ENCODE measurements at regions not wholly inside any gene's neighbourhood (a gene's known extent, or its start where the extent isn't known, plus 50 kb on each side); places are given as distances from the start of the nearest gene placed in this dataset.

DNA sequence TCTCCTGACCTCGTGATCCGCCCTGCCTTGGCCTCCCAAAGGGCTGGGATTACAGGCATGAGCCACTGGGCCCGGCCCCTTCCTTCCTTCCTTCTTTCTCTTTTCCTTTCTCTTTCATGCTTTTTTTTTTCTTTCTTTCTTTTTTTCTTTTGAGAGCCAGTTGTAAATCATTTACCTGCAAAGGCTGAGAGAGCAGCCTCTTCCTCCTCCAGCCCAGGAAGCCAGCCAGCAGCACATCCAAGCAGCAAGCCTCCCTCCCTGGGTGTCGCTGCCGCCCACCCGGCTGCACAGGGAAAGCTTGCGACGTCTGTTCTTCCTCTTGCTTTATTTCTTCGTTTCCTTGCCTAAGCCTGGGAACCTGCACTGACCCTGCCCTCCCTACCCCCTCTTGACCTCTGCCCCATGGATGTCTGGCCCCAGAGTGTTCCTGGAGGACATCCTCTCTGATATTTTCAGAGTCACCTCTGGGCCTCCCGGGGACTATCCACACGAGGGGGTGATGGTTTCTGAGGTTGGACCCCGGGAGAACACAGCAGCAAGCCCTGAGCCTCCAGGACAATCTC, 62.8 kb upstream of the MYL10 start:
- Histone ChIP-seq H3K9me3 (ENCODE audit: control insufficient read depth, low read length) (no peaks in the 10 kb centered on the region), H3K27ac (ENCODE audit: low read depth, low read length, severe bottlenecking) (peak overlapping the region; percentile 24), H3K4me1 (ENCODE audit: control insufficient read depth, insufficient read depth, low read length, poor library complexity, severe bottlenecking) (peaks cover 13% of the 10 kb centered on the region), H3K36me3 (ENCODE audit: control insufficient read depth, insufficient read depth, low read length) (no peaks in the 10 kb centered on the region), H3K4me3 (ENCODE audit: extremely low read depth, insufficient read depth, low read length, poor library complexity, severe bottlenecking) (no peak overlapping the region)
- 60 to 70% methylated on average over 12 of the region's 12 CpGs for WGBS, 2 experiments (ENCODE audit: insufficient coverage in 2 of 2)

DNA sequence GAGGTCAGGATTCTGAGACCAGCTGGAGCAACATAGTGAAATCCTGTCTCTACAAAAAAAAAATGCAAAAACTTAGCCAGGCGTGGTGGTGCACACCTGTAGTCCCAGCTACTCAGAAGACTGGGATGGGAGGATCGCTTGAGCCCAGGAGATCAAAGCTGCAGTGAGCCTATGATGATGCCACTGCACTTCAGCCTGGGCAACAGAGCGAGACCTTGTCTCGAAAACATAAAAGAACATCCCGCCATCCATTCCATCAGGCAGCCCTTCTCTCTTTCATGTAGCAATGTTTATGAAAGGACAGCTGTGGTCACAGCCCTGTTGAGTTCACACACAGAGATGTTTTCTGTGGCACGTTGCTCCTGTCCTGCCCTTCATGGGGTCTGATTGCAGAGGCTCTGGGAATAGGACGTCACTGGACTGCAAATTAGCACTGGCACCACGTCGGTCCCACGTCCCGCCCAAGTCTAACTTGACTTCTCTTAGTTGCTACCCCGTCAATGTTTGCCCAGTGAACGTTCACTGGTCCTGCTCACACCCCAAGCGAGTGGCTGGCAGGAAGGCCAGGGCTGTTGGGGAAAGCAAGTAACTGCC, 64.5 kb upstream of the MYL10 start:
- 88 to 92% methylated on average over 14 of the region's 14 CpGs for WGBS, 2 experiments (ENCODE audit: insufficient coverage in 2 of 2)
- Histone ChIP-seq H3K4me3 (ENCODE audit: extremely low read depth, insufficient read depth, low read length, poor library complexity, severe bottlenecking) (no peak overlapping the region), H3K27ac (ENCODE audit: low read depth, low read length, severe bottlenecking) (no peak overlapping the region), H3K36me3 (ENCODE audit: control insufficient read depth, insufficient read depth, low read length) (no peaks in the 10 kb centered on the region), H3K4me1 (ENCODE audit: control insufficient read depth, insufficient read depth, low read length, poor library complexity, severe bottlenecking) (peaks cover 10% of the 10 kb centered on the region), H3K9me3 (ENCODE audit: control insufficient read depth, low read length) (no peaks in the 10 kb centered on the region)

DNA sequence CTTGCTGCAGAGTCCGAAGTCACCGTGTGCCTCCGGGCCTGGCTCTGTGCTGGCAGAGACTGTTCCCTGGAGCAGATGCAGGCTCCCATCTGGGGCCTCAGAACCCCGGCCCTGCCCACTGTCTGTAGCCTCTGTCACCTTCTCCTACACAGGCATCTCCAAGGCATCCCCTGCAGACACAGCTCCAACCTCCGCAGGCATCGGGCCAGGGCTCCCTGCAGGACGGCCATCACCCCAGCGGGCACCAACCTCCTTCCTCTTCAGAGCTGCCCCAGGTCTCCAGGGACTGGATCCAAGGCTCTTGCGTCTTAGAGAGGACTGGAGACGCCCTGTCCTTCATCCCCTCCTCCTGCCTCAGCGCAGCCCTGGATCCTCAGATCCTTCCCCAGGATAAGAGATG, 69.9 kb upstream of the MYL10 start:
- Histone ChIP-seq H3K36me3 (ENCODE audit: control insufficient read depth, insufficient read depth, low read length) (no peaks in the 10 kb centered on the region), H3K4me3 (ENCODE audit: extremely low read depth, insufficient read depth, low read length, poor library complexity, severe bottlenecking) (no peak overlapping the region), H3K9me3 (ENCODE audit: control insufficient read depth, low read length) (no peaks in the 10 kb centered on the region), H3K27ac (ENCODE audit: low read depth, low read length, severe bottlenecking) (no peak overlapping the region), H3K4me1 (ENCODE audit: control insufficient read depth, insufficient read depth, low read length, poor library complexity, severe bottlenecking) (no peaks in the 10 kb centered on the region)
- WGBS, 2 experiments (ENCODE audit: insufficient coverage in 2 of 2) = 88 to 95% methylated on average over 8 to 9 of the region's 11 CpGs

DNA sequence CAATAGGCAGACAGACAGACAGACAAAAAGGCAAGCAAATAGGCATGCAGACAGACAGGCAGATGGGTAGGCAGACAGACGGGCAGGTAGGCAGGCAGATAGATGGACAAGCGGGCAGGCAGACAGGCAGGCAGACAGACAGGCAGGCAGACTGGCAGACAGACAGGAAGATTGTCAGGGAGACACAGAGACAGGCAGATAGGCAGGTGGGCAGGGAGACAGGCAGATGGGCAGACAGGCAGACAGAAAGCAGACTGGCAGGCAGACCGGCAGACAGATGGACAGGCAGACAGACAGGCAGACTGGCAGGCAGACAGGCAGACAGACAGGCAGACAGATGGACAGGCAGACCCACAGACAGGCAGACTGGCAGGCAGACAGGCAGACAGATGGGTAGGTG, 70.3 kb upstream of the MYL10 start:
- Histone ChIP-seq H3K9me3 (ENCODE audit: control insufficient read depth, low read length) (no peaks in the 10 kb centered on the region), H3K4me3 (ENCODE audit: extremely low read depth, insufficient read depth, low read length, poor library complexity, severe bottlenecking) (no peak overlapping the region), H3K27ac (ENCODE audit: low read depth, low read length, severe bottlenecking) (no peak overlapping the region), H3K4me1 (ENCODE audit: control insufficient read depth, insufficient read depth, low read length, poor library complexity, severe bottlenecking) (no peaks in the 10 kb centered on the region), H3K36me3 (ENCODE audit: control insufficient read depth, insufficient read depth, low read length) (no peaks in the 10 kb centered on the region)
- 82 to 90% methylated on average over 3 of the region's 3 CpGs for WGBS, 2 experiments (ENCODE audit: insufficient coverage in 2 of 2)

DNA sequence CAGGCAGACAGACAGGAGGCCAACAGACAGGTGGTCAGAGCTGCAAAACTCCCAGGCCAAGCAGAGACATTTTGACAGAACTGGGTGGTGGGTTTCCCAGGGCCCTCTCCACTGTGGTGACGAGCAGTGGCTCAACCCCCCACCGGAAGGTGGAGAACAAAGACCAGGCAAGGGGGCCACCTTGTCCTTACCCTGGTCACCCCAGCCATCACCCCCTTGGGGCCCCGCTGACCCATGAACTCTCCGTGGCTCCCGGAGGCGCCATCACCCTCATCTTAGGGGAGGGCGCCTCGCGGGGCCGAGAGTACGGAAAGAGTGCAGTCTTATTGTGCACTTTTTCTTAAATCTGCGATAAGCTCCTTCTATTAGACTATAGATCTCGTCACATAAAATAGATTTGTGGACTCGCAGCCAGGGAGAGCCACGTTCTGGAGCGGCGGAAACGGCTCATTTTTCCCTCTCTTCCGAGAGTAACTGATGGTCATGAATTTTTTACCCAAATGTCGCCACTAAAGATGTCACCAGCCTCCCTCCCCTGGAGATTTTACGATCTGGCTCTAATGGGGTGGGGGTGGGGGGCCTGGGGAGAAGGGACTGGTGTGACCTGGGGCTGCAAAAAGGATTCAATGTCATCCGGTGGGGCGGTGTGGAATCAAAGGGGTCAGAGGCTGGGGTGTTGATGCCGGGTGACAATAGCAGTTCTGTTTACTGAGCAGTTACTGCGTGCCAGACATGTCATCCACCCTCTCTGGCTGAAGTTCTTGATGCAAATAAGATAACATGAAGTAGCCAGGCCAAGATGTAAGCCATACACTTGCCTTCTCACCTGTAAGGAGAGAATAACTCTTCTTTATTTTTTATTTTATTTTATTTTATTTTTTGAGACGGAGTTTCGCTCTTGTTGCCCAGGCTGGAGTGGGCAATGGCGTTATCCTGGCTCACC, 71.1 kb upstream of the MYL10 start:
- Histone ChIP-seq H3K36me3 (ENCODE audit: control insufficient read depth, insufficient read depth, low read length) (no peaks in the 10 kb centered on the region), H3K4me3 (ENCODE audit: extremely low read depth, insufficient read depth, low read length, poor library complexity, severe bottlenecking) (no peak overlapping the region), H3K4me1 (ENCODE audit: control insufficient read depth, insufficient read depth, low read length, poor library complexity, severe bottlenecking) (no peaks in the 10 kb centered on the region), H3K27ac (ENCODE audit: low read depth, low read length, severe bottlenecking) (no peak overlapping the region), H3K9me3 (ENCODE audit: control insufficient read depth, low read length) (no peaks in the 10 kb centered on the region)
- WGBS, 2 experiments (ENCODE audit: insufficient coverage in 2 of 2) = 86% methylated on average over 21 to 26 of the region's 28 CpGs

DNA sequence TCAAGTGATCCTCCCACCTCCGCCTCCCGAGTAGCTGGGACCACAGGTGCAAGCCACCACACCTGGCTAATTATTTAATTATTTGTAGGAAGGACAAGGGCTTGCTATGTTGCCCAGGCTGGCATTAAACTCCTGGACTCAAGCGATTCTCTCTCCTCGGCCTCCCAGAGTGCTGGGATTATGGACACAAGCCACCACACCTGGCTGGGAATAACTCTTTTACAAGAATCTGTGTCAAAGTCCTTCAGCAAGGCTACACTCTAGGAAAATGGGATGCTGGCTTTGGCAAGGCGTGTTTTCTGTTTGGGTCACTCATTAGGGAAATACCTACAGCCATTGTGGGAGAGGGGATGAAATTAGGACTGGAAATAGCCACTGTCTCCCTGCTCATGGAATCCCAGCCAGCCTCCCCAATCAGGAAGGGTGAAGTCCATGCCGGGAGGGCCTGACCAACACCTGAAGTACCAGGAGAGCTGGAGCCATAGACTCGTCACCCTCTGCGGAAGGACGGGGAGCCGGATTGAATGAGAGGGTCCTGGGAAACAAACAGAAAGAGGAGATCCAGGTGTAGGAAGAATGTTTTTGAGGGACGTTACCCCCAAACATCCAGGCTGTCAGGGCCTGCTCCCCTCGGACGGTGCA, 72.2 kb upstream of the MYL10 start:
- Histone ChIP-seq H3K9me3 (ENCODE audit: control insufficient read depth, low read length) (no peaks in the 10 kb centered on the region), H3K4me1 (ENCODE audit: control insufficient read depth, insufficient read depth, low read length, poor library complexity, severe bottlenecking) (no peaks in the 10 kb centered on the region), H3K36me3 (ENCODE audit: control insufficient read depth, insufficient read depth, low read length) (no peaks in the 10 kb centered on the region), H3K4me3 (ENCODE audit: extremely low read depth, insufficient read depth, low read length, poor library complexity, severe bottlenecking) (no peak overlapping the region), H3K27ac (ENCODE audit: low read depth, low read length, severe bottlenecking) (no peak overlapping the region)
- WGBS, 2 experiments (ENCODE audit: insufficient coverage in 2 of 2) = 88 to 98% methylated on average over 7 to 10 of the region's 13 CpGs

DNA sequence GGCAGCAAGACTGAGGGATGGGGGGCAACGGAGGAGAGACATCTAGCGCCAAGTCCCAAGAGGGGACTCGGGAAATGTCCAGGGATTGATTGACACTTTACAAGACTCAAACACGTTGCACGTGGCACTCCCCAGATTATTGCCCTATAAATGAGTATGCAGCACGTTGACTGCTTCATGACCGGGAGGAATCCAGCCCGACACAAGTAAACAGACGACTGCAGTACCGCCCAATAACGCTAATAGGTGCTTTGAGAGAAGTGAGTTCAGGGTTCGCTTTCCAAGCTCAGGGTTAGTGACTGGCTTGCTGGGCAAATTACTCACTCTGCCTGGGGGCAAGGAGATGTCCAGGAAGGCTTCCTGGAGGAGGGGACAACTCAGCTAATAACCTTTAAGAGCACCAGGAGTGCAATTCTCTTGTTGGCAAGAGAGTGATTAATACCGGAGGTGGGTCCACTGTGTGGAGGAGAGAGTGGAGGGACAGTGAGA, 73.3 kb upstream of the MYL10 start:
- 61 to 69% methylated on average over 12 to 13 of the region's 13 CpGs for WGBS, 2 experiments (ENCODE audit: insufficient coverage in 2 of 2)
- Histone ChIP-seq H3K4me1 (ENCODE audit: control insufficient read depth, insufficient read depth, low read length, poor library complexity, severe bottlenecking) (no peaks in the 10 kb centered on the region), H3K9me3 (ENCODE audit: control insufficient read depth, low read length) (no peaks in the 10 kb centered on the region), H3K27ac (ENCODE audit: low read depth, low read length, severe bottlenecking) (no peak overlapping the region), H3K36me3 (ENCODE audit: control insufficient read depth, insufficient read depth, low read length) (no peaks in the 10 kb centered on the region), H3K4me3 (ENCODE audit: extremely low read depth, insufficient read depth, low read length, poor library complexity, severe bottlenecking) (no peak overlapping the region)

DNA sequence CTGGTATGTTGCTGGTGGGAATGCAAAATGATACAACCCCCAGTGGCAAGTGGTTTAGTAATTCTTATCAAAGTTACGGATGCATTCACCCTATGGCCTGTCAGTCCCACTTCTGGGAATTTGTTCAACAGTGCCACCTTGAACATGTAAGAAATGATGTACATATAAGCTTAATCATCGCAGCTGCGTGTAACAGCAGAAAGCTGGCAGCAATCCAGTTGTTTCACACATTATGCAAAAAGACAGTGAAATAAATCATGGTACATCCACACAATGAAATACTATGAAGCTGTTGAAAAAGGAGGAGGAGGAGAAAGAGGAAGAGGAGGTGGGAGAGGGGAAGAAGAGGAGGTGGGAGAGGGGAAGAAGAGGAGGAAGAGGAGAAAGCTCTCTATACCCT, 76.2 kb upstream of the MYL10 start:
- no CpG with 5 or more reads among the region's 3 CpGs for WGBS, 2 experiments (ENCODE audit: insufficient coverage in 2 of 2)
- Histone ChIP-seq H3K27ac (ENCODE audit: low read depth, low read length, severe bottlenecking) (no peak overlapping the region), H3K4me3 (ENCODE audit: extremely low read depth, insufficient read depth, low read length, poor library complexity, severe bottlenecking) (no peak overlapping the region), H3K4me1 (ENCODE audit: control insufficient read depth, insufficient read depth, low read length, poor library complexity, severe bottlenecking) (no peaks in the 10 kb centered on the region), H3K36me3 (ENCODE audit: control insufficient read depth, insufficient read depth, low read length) (no peaks in the 10 kb centered on the region), H3K9me3 (ENCODE audit: control insufficient read depth, low read length) (no peaks in the 10 kb centered on the region)

DNA sequence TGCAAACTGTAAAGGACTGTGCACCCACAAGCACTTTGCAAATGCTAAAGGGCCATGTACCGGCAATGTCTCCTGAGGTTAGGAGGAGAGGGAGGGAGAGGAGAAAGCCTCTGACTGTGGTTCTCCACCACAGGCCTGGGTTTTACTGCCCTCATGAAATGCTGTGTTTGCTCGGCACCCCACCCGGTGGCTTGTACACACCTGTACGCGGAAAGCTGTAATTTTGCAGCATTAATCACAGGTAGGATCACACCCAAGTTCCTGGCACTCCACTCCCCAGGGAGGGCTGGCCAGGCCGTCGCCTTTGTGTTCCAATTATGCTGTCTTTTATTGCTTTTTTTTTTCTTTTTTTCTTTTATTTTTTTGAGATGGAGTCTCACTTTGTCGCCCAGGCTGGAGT, 78.5 kb upstream of the MYL10 start:
- Histone ChIP-seq H3K27ac (ENCODE audit: low read depth, low read length, severe bottlenecking) (no peak overlapping the region), H3K9me3 (ENCODE audit: control insufficient read depth, low read length) (no peaks in the 10 kb centered on the region), H3K36me3 (ENCODE audit: control insufficient read depth, insufficient read depth, low read length) (no peaks in the 10 kb centered on the region), H3K4me3 (ENCODE audit: extremely low read depth, insufficient read depth, low read length, poor library complexity, severe bottlenecking) (no peak overlapping the region), H3K4me1 (ENCODE audit: control insufficient read depth, insufficient read depth, low read length, poor library complexity, severe bottlenecking) (no peaks in the 10 kb centered on the region)
- WGBS, 2 experiments (ENCODE audit: insufficient coverage in 2 of 2) = 92 to 97% methylated on average over 2 to 5 of the region's 8 CpGs

DNA sequence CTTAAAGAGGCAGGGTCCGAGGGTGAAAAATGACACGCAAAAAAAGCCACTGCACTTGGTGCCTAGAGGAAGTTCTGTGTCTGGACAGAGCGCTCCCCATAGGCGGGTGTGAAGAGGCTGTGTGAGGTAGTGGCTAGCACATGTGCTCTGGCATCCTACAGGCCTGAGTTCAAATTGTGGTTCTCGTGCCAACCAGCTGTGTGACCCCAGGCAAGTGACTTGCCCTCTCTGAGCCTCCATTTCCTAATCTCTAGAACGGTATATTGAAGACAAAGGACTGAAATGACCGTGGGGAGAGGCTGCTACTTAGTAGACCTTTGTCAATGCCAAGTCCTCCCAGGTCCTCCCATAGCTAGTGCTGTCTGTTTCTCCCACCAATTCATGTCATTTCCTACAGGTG, 79.1 kb upstream of the MYL10 start:
- H3K36me3 ChIP-seq (ENCODE audit: control insufficient read depth, insufficient read depth, low read length) = no peaks in the 10 kb centered on the region
- no peaks in the 10 kb centered on the region for H3K9me3 ChIP-seq (ENCODE audit: control insufficient read depth, low read length)
- H3K4me3 ChIP-seq (ENCODE audit: extremely low read depth, insufficient read depth, low read length, poor library complexity, severe bottlenecking) = no peak overlapping the region
- WGBS, 2 experiments (ENCODE audit: insufficient coverage in 2 of 2) = 94 to 97% methylated on average over 3 to 7 of the region's 7 CpGs
- no peaks in the 10 kb centered on the region for H3K4me1 ChIP-seq (ENCODE audit: control insufficient read depth, insufficient read depth, low read length, poor library complexity, severe bottlenecking)
- H3K27ac ChIP-seq (ENCODE audit: low read depth, low read length, severe bottlenecking) = no peak overlapping the region
